HG03571 (cell line): ENCODE measurements at regions not wholly inside any gene's neighbourhood (a gene's known extent, or its start where the extent isn't known, plus 50 kb on each side); places are given as distances from the start of the nearest gene placed in this dataset.
"Not testable (repeated sequence)": the region's sequence is repeated elsewhere in the genome, so short reads cannot be mapped to it uniquely, and the experiment has no call there.

Experiments used
- ATAC-seq: cut with Tn5 transposase; IDR thresholded peaks from one replicate; pipeline ENCODE4 v1.9.1; 2021; ENCODE audit not compliant: unreplicated experiment

DNA sequence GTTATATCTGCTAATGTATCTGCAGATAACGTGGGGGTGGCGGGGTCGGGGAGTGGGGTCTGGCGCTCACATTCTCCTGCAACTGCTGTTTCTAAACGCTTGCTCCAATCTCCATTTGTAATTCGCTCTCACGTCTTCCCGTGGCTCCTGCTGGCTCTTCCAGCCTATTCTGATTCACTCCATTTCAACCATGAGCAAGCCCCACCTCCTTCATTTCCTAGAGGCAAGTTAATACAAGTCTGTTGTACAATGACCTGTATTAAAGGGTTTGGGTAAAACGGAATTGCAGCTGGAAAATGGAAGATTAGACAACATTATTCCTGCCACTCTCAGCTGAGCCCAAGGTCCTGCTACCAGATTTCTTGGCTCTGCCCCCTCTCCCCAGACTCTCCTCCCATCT, 132.3 kb downstream of the CSNK2A3 start:
- no peak for ATAC-seq

DNA sequence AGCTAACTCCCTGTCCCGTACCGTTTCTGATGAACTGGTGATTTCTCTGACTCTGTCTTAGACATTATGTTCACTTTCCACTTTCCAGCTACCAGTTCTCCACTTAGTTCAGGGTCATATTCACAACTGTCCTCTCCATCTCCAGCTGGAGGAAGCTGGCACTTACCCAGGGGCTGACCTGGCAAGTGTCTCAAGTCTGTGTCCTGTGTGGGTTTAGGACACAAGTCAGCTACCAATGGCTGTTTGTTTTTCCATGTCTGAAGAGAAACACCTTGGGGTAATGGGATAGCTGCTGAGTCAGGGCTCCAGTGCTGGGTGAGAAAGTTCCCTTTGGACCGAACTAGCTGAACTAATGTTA, 134.4 kb downstream of the CSNK2A3 start:
- ATAC-seq = no peak

- no peak for ATAC-seq
Observed at GRCh38 chr11:11217929-11218628, 135.0 kb downstream of the CSNK2A3 start.

DNA sequence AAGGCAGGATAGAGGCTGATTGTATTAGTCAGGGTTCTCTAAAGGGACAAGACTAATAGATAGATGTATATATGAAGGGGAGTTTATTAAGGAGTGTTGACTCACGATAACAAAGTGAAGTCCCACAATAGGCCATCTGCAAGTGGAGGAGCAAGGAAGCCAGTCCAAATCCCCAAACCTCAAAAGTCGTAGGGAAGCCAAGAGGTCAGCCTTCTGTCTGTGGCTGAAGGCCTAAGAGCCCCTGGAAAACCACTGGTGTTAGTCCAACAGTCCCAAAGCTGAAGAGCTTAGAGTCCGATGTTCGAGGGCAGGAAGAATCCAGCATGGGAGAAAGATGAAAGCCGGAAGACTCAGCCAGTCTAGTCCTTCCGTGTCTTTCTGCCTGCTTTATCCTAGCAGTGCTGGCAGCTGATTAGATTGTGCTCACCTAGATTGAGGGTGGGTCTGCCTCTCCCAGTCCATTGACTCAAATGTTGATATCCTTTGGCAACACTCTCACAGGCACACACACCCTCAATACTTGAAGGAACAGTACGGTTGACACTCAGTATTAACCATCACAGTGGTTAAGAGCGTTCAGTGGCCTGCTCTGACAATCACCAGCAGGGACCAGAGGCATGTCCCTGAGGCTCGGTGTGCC, 135.6 kb downstream of the CSNK2A3 start:
- no peak for ATAC-seq

DNA sequence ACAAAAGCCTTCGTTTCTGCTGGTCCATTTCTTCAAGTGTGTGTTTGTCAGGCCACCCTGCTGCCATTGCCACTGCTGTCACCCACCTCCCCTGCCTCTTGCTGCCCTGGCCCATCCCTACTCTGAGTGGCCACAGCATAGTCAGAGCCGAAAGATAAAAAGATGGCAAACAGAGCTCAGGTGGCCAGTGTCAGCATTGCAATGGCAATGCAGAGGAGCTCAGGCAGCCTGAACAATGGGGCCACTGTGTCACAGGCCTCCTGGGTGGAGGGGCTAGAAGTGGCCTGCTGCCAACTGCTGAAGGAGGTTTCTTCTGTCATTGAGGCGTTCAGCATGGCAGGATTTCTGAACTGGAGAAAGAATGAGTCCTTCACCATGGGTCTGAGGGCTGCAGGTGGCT, 137.1 kb downstream of the CSNK2A3 start:
- ATAC-seq = no peak

DNA sequence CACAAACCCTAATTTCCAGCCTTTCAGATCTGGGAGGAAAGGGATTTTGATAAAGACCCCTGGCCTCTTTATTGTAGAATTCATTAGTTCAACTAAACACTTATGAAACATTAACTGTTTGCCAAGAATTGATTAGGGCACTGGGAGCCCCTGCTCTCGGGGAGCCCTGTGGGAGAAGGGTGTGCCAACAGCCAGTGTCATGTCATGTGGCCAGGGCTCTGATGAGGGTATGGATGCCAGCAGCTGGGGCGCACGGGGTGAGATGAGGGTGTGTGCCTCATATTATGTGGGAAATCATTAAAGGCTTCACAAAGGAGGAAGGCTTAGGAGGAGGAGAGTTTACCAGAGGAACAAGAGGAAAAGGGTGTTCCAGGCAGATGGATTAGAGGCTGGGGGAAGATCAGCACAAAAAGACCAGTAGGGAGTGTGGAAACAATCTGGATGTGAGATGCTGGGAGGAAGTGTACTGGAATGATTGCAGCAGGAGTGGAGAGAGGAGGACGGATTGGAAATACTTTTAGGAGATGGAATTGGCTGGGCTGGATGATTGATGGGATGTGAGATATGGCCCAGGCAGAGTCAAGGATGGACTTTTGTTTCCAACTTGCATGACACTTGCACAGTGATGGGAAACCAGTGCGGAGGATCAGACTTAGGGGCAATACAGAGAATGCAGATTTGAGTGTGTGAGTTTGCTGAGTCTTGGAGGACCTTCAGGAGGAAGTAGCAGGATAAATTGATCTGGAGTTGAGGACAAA, 137.8 kb downstream of the CSNK2A3 start:
- ATAC-seq = no peak

DNA sequence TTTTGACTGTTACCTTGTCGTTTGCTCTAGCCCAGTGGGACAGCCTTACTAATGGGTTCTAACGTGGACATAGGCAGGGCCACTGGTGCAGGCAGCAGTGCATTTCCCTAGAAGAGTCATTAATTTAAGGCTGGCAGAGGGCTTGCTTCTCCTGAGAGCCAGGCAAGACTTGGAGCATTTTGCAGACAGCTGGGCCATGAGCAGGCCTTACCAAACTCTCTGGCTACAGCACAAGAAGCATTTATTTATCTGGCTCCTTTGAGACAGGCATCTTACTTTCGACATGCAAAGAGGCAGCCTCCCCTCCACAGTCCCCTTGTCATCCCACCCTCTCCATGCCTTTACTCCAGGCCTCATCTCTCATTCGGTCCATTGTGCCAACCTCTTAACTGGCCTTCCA, 139.9 kb downstream of the CSNK2A3 start:
- no peak for ATAC-seq

DNA sequence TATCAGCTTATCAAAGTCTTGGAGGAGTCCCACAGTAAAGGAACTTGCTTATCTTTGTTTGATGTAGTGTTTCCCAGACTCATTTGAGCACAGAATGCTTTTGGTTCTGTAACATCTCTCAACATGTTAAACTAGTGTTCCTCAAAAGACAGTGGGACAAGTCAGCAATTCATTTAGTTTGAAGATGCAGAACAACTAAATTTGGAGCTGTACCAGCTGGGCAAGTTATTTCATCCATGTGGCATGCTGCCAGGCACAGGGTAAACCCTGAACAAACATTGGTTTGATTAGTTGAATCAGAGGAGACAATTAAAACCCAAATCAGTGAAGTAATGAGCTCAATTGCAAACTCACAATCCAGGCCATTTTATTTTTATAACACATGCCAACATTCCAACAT, 141.2 kb downstream of the CSNK2A3 start:
- no peak for ATAC-seq

DNA sequence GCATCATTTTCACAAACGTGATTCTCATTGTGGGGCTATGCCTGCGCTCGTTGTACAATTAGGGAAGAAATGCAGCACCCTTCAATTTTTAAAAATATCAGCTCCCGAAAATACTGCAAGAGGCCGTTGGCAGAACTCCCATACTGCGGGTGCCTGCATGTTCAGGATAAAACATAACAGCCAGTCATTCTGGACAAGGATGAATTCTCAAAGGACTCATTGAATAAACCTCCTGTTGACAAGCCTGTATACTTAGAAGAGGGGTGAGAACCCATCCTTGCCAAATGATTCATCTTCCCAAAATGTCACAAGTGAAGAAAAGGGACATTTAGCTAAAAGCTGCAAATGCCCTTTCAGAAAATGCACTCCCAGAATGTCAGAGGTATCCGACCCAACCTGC, 141.9 kb downstream of the CSNK2A3 start:
- no peak for ATAC-seq

- ATAC-seq = no peak
Observed at GRCh38 chr11:11210446-11210845, 142.6 kb downstream of the CSNK2A3 start.

DNA sequence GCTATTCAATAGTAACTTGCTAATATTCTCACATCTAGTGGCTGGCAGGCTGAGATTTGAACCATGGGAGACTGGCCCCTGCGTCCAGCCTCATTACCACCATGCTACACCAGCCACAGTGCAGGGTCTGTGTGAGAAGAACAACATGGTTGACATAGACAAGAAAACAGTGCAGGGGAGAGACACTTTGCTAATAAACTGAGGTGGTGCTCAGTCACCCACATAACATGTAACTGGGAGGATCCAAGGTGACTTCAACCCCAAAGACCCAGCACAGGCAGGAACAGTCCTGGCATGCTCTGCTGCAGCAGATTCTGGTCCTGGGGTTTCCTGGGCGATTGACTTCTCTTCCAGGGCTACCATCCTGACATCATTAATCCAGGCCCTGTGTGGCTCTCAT, 143.1 kb downstream of the CSNK2A3 start:
- no peak for ATAC-seq

DNA sequence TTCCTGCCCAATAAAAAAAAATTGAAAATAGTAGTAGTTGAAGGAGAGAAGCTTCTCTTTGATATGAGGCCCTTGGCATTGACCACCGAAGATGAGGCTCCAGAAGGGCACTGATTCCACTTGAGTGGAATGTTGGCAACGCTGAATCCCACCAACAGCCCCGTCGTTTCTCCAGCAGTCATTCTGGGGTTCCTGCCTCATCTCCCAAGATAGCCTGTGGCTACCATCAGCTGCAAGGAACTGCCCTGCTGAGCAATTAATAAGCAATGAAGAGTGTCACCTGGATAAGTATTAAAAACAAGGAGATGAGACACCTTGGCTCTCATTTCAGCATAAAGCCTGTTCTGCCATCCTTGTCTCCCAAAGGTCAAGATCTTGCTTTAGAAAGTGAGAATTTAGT, 144.1 kb downstream of the CSNK2A3 start:
- no peak for ATAC-seq

DNA sequence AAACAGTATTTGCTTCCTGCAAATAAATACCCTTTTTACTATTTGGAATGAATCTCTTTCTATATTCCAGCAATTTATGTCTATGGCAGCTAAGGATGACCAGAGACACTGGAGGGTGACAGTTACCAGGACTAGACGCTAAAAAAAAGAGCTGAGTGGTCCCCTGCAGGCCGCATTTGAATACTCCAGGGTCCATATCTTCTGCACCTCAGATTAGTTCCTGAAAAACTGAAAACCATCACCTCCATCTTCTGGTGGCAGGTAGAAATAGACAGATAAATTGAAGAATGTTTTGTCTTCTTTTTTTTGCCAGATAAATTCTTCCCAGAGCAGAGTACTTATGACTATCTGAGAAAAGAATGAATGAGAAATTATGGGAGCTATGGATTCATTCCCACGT, 145.6 kb downstream of the CSNK2A3 start:
- no peak for ATAC-seq

- no peak for ATAC-seq
Observed at GRCh38 chr11:11206484-11206883, 146.6 kb downstream of the CSNK2A3 start.

DNA sequence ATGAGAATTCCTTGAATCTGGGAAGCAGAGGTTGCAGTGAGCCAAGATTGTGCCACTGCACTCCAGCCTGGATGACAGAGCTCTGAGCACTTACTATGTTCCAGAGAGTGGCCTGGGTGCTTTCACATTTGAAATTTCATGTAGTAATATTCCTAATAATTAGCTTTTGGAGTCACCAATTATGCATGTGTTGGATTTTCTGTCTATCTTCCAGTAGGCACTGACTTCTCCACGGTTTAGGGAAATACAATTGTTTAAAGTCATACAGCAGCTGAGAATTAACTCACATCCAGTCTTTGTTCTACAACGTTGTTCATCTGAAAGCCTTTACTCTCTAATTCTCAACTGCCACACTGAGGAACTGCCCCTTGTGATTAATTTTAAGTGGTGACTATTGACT, 150.2 kb downstream of the CSNK2A3 start:
- no peak for ATAC-seq

DNA sequence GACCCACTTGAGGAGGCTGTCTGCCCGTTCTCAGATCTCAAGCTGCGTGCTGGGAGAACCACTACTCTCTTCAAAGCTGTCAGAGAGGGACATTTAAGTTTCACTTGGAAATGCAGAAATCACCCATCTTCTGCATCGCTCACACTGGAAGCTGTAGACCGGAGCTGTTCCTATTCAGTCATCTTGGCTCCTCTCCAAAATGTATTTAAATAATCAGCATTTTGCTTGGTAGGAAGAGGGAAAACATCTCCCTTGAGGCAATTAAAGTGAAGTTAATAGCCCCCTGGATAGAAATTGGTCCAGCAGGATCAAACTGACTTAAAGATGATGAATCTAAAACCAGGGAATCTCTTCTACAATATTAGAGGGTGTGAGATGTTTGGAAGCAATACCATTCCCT, 151.7 kb downstream of the CSNK2A3 start:
- not testable (repeated sequence) for ATAC-seq

DNA sequence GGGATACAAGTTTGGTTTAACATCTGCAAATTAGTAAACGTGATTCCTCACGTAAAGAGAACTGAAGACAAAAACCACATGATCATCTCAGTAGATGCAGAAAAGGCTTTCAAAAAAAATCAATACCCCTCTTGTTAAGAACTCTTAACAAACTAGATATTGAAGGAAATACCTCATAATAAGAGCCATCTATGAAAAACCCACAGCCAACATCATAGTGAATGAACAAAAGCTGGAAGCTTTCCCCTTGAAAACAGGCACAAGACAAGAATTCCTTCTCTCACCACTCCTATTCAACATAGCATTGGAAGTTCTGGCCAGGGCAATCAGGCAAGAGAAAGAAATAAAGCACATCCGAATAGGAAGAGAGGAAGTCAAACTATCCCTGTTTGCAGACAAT, 160.5 kb downstream of the CSNK2A3 start:
- no peak for ATAC-seq

GRCh38 chr11:11189506-11189905, 163.5 kb downstream of the CSNK2A3 start:
- no peak for ATAC-seq

DNA sequence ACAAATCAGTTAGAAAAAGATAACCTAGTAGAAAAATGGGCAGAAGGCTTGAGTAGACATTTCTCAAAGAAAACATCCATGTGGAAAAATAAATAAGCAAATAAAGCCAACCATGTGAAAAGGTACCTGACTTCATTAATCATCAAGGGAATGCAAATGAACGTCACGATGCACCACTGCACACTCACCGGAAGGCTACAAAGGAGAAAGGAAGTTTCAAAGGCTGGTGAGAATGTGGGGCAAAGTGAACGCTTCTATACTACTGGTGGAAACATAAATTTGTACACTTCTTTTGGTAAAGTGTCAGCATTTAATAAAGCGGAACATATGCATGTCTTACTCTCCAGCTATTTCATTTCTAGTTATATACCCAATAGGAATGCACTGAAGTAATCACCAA, 166.8 kb downstream of the CSNK2A3 start:
- no peak for ATAC-seq

- no peak for ATAC-seq
Observed at GRCh38 chr11:11182261-11182660, 170.8 kb downstream of the CSNK2A3 start.

DNA sequence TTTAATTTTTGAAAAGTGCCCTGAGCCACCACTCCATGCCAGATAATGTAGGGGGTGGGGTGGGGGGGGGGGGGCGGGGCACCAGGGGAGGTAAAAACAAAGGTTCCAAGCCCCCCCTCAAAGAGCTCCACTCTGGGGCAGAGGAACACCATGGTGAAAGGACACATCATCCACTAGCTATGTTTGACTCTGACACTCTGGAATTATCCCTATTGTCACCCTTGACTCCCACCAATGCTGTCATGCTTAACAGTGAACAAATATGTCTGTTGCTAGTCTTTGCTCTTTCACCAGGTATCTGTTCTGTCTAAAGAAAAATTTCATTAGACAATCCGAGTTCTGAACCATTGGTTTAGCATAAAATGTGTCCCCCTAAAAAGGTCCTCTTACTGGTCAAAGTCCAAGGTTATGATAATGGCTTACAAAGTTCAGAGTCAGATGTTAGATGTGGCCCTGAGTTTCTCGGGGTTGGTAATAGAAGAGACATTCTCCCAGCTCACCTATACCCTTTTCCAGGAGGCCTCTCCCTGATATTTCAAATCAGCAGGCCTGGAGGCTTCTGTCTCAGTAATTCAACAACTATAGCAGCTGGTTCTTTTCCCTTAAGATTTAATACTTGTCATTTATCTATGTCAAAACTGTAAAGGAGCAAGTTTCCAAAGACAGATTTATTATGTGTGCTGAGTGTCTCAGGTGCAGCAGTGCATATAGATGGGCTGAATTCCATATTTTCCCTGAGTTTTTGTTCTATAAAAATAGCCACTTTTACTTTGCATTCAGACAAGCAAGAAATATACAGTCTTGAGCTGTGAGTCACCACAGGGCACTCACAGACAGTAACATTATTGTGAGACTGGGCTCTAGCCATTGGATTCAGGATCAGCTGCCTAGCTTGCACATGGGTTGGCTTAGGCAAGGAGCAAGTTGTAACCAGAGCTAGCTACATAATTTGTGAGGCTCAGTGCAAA, 174.1 kb downstream of the CSNK2A3 start:
- ATAC-seq = no peak
